HL-60/S4 treated with retinoic acid at 250 ng/mL for 4 days and 3 days (cell line): ENCODE measurements at regions not wholly inside any gene's neighbourhood (a gene's known extent, or its start where the extent isn't known, plus 50 kb on each side); places are given as distances from the start of the nearest gene placed in this dataset.

ENCODE experiments used
- in situ Hi-C: fragments of 300-500 bp; cut with MboI; formaldehyde crosslinking; loops from 2 replicates; pipeline ENCODE4 v1.7.0; 2022; ENCODE audit warnings: low sequenced_read_pairs

GRCh38 chr7:130894909-130895750 lies 161.1 kb upstream of the KLF14 start:
- in situ Hi-C loops: loop anchor here (10.0 kb wide), 1 partner anchor 150 kb away; no protein-coding TSS in a partner anchor

GRCh38 chr7:130896051-130896881 lies 162.3 kb upstream of the KLF14 start:
- in situ Hi-C loops: loop anchor here (10.0 kb wide), 1 partner anchor 149 kb away; no protein-coding TSS in a partner anchor

GRCh38 chr7:130896898-130897514 lies 163.0 kb upstream of the KLF14 start:
- in situ Hi-C loops: loop anchor here (10.0 kb wide), 1 partner anchor 148 kb away; no protein-coding TSS in a partner anchor

- in situ Hi-C loops: loop anchor here (10.0 kb wide), 1 partner anchor 147 kb away; no protein-coding TSS in a partner anchor
Observed at GRCh38 chr7:130897515-130898419, 163.8 kb upstream of the KLF14 start.

- in situ Hi-C loops: loop anchor here (10.0 kb wide), 1 partner anchor 146 kb away; no protein-coding TSS in a partner anchor
Observed at GRCh38 chr7:130899071-130899560, 165.1 kb upstream of the KLF14 start.

- in situ Hi-C loops: loop anchor here (10.0 kb wide), 1 partner anchor 145 kb away; no protein-coding TSS in a partner anchor
Observed at GRCh38 chr7:130899638-130900401, 165.8 kb upstream of the KLF14 start.

- in situ Hi-C loops: no loop called here
Observed at GRCh38 chr7:130900471-130901076, 166.6 kb upstream of the KLF14 start.

GRCh38 chr7:130901209-130901783 lies 167.3 kb upstream of the KLF14 start:
- in situ Hi-C loops: no loop called here

GRCh38 chr7:130902755-130903357 lies 168.8 kb upstream of the KLF14 start:
- in situ Hi-C loops: no loop called here

GRCh38 chr7:130903358-130903974 lies 169.5 kb upstream of the KLF14 start:
- in situ Hi-C loops: no loop called here

GRCh38 chr7:130904031-130904757 lies 170.2 kb upstream of the KLF14 start:
- in situ Hi-C loops: no loop called here

GRCh38 chr7:130904792-130905191 lies 170.8 kb upstream of the KLF14 start:
- in situ Hi-C loops: no loop called here

- in situ Hi-C loops: no loop called here
Observed at GRCh38 chr7:130906575-130906974, 172.6 kb upstream of the KLF14 start.

GRCh38 chr7:130907439-130907838 lies 173.4 kb upstream of the KLF14 start:
- in situ Hi-C loops: no loop called here

GRCh38 chr7:130908345-130909160 lies 174.5 kb upstream of the KLF14 start:
- in situ Hi-C loops: no loop called here
